A549 (cell line): ENCODE measurements at regions not wholly inside any gene's neighbourhood (a gene's known extent, or its start where the extent isn't known, plus 50 kb on each side); places are given as distances from the start of the nearest gene placed in this dataset.

ENCODE experiments used
- ATAC-seq, 2 experiments: fragments of 200-7000 bp in 1 of 2; fragments of >200 bp in 1 of 2; cut with Nextera tagmentation in 1 of 2; cut with Tn5 transposase in 1 of 2; 3 replicates each; pipeline versions ENCODE4 v1.8.0 to v1.9.1; 2018 to 2020; ENCODE audit warnings: mild to moderate bottlenecking in 1 of 2, moderate library complexity in 1 of 2
- CTCF ChIA-PET: fragments of 300-600 bp; sonication (Branson Sonifier 250); formaldehyde crosslinking; extraction: SDS; loops from one replicate; lab custom pipeline; 2021; ENCODE audit warnings: antibody characterized with exemption, inconsistent platforms; lab: Yijun Ruan, JAX
- POLR2A ChIA-PET: fragments of 350-600 bp; formaldehyde crosslinking; extraction: SDS; loops from one replicate; lab custom pipeline; 2021; ENCODE audit warnings: antibody characterized with exemption, inconsistent platforms; lab: Yijun Ruan, JAX
- DNase-seq, 2 experiments: peaks; one replicate each; pipeline versions ENCODE4 v3.0.0 to v3.0.0-alpha.2; 2011 to 2016; ENCODE audit warnings: low read depth in 1 of 2, low spot score in 1 of 2
- FAIRE-seq: peaks from 2 replicates; lab custom pipeline; 2011; peaks lifted over from hg19 to GRCh38; lab: Jason Lieb, UNC
- H3K27ac ChIP-seq, 2 experiments: fragments of >200 bp; sonication (Bioruptor Twin); formaldehyde crosslinking; 3 replicates each; pipeline ENCODE4 v1.5.1; 2016 to 2017
- H3K4me1 ChIP-seq: fragments of >200 bp; sonication (Bioruptor Twin); formaldehyde crosslinking; 3 replicates; pipeline ENCODE4 v1.6.1; 2016
- H3K4me2 ChIP-seq: fragments of >200 bp; sonication (Bioruptor Twin); formaldehyde crosslinking; 3 replicates; pipeline ENCODE4 v1.6.1; 2016
- H3K4me3 ChIP-seq: fragments of >200 bp; sonication (Bioruptor Twin); formaldehyde crosslinking; 3 replicates; pipeline ENCODE4 v1.5.1; 2016
- H3K9me3 ChIP-seq: fragments of >200 bp; sonication (Bioruptor Twin); formaldehyde crosslinking; 3 replicates; pipeline ENCODE4 v1.6.1; 2016
- EHF ChIP-seq: fragments of 250-450 bp; sonication (Bioruptor Pico); IDR thresholded peaks from 2 replicates; pipeline ENCODE4 v1.5.0; 2020; ENCODE audit warnings: mild to moderate bottlenecking
- FOXS1 ChIP-seq: fragments of 250-450 bp; sonication (Bioruptor Pico); IDR thresholded peaks from 2 replicates; pipeline ENCODE4 v1.5.0; 2020; ENCODE audit warnings: mild to moderate bottlenecking, moderate library complexity
- GATA3 ChIP-seq: IDR thresholded peaks from 2 replicates; pipeline ENCODE4 v1.6.1; 2012; ENCODE audit warnings: borderline replicate concordance
- HOXA7 ChIP-seq: fragments of 250-450 bp; sonication (Bioruptor Pico); IDR thresholded peaks from 2 replicates; pipeline ENCODE4 v1.5.0; 2020; ENCODE audit warnings: mild to moderate bottlenecking, moderate library complexity
- JUNB ChIP-seq: fragments of >200 bp; sonication (Bioruptor Twin); formaldehyde crosslinking; IDR thresholded peaks from 2 replicates; pipeline ENCODE4 v1.6.1; 2016
- KDM5A ChIP-seq: fragments of 200-600 bp; sonication (generic); IDR thresholded peaks from 2 replicates; pipeline ENCODE4 v1.6.1; 2016; ENCODE audit warnings: antibody characterized with exemption, mild to moderate bottlenecking
- MAFK ChIP-seq: fragments of 450-650 bp; IDR thresholded peaks from 2 replicates; pipeline ENCODE4 v1.6.1; 2014; ENCODE audit not compliant: partially characterized antibody
- MAZ ChIP-seq: fragments of 150-350 bp; IDR thresholded peaks from 2 replicates; pipeline ENCODE4 v1.6.1; 2014; ENCODE audit warnings: antibody characterized with exemption, low read depth, low read length, borderline replicate concordance
- POLR2A ChIP-seq: IDR thresholded peaks from 2 replicates; pipeline ENCODE4 v1.6.1; 2012; ENCODE audit warnings: mild to moderate bottlenecking, low read length
- POLR2AphosphoS2 ChIP-seq: conservative IDR thresholded peaks from 2 replicates; pipeline ENCODE4 v1.6.1; 2012; ENCODE audit warnings: low read length, improper control_type of control experiment, inconsistent platforms
- RAD21 ChIP-seq, 2 experiments: fragments of >200 bp in 1 of 2; sonication (Bioruptor Twin) in 1 of 2; formaldehyde crosslinking in 1 of 2; IDR thresholded peaks in 1 of 2; conservative IDR thresholded peaks in 1 of 2; 2 replicates in 1 of 2; 3 replicates in 1 of 2; pipeline ENCODE4 v1.6.1; 2012 to 2018; ENCODE audit warnings: inconsistent platforms in 1 of 2
- RFX5 ChIP-seq: fragments of 450-650 bp; IDR thresholded peaks from 2 replicates; pipeline ENCODE4 v1.7.1; 2014; ENCODE audit warnings: antibody characterized with exemption, mild to moderate bottlenecking, moderate library complexity
- RNF2 ChIP-seq: fragments of 200-600 bp; sonication (generic); IDR thresholded peaks from 2 replicates; pipeline ENCODE4 v1.6.1; 2016; ENCODE audit warnings: low read depth, mild to moderate bottlenecking, antibody characterized with exemption, moderate library complexity, borderline replicate concordance
- SMC3 ChIP-seq: fragments of >200 bp; sonication (Bioruptor Twin); formaldehyde crosslinking; IDR thresholded peaks from 3 replicates; pipeline ENCODE4 v1.6.1; 2018; ENCODE audit warnings: inconsistent platforms
- SREBF2 ChIP-seq: fragments of 450-650 bp; IDR thresholded peaks from 2 replicates; pipeline ENCODE4 v1.6.1; 2014; ENCODE audit warnings: mild to moderate bottlenecking, moderate library complexity
- ZC3H11A ChIP-seq: fragments of 450-650 bp; IDR thresholded peaks from 2 replicates; pipeline ENCODE4 v1.6.1; 2014; ENCODE audit warnings: antibody characterized with exemption, mild to moderate bottlenecking
- ZFP36 ChIP-seq: fragments of 450-650 bp; IDR thresholded peaks from 2 replicates; pipeline ENCODE4 v1.6.1; 2014; ENCODE audit warnings: borderline replicate concordance; ENCODE audit not compliant: partially characterized antibody
- ZNF302 ChIP-seq: fragments of 250-450 bp; sonication (Bioruptor Pico); IDR thresholded peaks from 2 replicates; pipeline ENCODE4 v1.9.0; 2021; ENCODE audit warnings: inconsistent platforms, mild to moderate bottlenecking, moderate library complexity
- WGBS: methylation state at CpG from one replicate; pipeline ENCODE4 v1.1.6; 2017; ENCODE audit errors: missing lambda C conversion rate; 5-methylcytosine and 5-hydroxymethylcytosine counted together
- TF ChIP-seq, protein P1 (sequence below): fragments of >200 bp; sonication (Bioruptor Twin); formaldehyde crosslinking; IDR thresholded peaks from 3 replicates; pipeline ENCODE4 v1.6.1; 2016
- TF ChIP-seq, protein P2 (sequence below): fragments of >200 bp; sonication (Bioruptor Twin); formaldehyde crosslinking; IDR thresholded peaks from 2 replicates; pipeline ENCODE4 v1.6.1; 2016
- TF ChIP-seq, protein P3 (sequence below): fragments of 200-600 bp; sonication (generic); IDR thresholded peaks from 2 replicates; pipeline ENCODE4 v1.6.1; 2016; ENCODE audit warnings: antibody characterized with exemption, mild to moderate bottlenecking, moderate library complexity

DNA sequence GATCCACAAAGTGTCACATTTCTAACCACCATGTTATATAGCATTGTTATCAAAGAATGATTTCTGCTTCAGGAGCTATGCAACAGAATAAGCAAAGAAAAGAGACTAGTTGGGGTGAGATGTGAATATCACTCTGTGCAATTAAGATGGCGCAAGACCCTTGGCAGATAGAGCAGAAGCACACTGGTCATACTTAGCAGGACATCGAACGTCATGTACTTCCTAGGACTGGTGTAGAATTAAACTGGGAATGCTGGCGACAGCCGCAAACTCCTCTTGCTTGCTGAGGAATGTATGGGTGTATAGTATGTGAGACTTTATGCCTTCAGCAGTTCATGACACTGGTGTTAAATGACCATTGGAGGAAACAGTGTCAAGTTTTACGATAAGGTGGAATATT lies 207.0 kb downstream of the LRRC70 start:
- WGBS = 77% methylated on average over 6 of the region's 6 CpGs
- H3K27ac ChIP-seq = no peak overlapping the region
- POLR2A ChIA-PET = no interaction called here
- CTCF ChIA-PET = no interaction called here
- DNase-seq = no peak
- no peak overlapping the region for H3K4me2 ChIP-seq
- H3K4me3 ChIP-seq = no peak overlapping the region
- no peaks in the 10 kb centered on the region for H3K9me3 ChIP-seq
- TF ChIP-seq, protein P1, sequence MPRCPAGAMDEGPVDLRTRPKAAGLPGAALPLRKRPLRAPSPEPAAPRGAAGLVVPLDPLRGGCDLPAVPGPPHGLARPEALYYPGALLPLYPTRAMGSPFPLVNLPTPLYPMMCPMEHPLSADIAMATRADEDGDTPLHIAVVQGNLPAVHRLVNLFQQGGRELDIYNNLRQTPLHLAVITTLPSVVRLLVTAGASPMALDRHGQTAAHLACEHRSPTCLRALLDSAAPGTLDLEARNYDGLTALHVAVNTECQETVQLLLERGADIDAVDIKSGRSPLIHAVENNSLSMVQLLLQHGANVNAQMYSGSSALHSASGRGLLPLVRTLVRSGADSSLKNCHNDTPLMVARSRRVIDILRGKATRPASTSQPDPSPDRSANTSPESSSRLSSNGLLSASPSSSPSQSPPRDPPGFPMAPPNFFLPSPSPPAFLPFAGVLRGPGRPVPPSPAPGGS = no peak
- TF ChIP-seq HOXA7 (CRISPR knock-in tag) (no peak), JUNB (no peak), EHF (CRISPR knock-in tag) (no peak), RFX5 (no peak), MAFK (no peak), ZC3H11A (no peak), SMC3 (no peak), GATA3 (no peak), SREBF2 (no peak), ZFP36 (no peak), POLR2A (no peak), KDM5A (no peak)
- TF ChIP-seq, protein P2, sequence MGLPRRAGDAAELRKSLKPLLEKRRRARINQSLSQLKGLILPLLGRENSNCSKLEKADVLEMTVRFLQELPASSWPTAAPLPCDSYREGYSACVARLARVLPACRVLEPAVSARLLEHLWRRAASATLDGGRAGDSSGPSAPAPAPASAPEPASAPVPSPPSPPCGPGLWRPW = no peak
- TF ChIP-seq, protein P3, sequence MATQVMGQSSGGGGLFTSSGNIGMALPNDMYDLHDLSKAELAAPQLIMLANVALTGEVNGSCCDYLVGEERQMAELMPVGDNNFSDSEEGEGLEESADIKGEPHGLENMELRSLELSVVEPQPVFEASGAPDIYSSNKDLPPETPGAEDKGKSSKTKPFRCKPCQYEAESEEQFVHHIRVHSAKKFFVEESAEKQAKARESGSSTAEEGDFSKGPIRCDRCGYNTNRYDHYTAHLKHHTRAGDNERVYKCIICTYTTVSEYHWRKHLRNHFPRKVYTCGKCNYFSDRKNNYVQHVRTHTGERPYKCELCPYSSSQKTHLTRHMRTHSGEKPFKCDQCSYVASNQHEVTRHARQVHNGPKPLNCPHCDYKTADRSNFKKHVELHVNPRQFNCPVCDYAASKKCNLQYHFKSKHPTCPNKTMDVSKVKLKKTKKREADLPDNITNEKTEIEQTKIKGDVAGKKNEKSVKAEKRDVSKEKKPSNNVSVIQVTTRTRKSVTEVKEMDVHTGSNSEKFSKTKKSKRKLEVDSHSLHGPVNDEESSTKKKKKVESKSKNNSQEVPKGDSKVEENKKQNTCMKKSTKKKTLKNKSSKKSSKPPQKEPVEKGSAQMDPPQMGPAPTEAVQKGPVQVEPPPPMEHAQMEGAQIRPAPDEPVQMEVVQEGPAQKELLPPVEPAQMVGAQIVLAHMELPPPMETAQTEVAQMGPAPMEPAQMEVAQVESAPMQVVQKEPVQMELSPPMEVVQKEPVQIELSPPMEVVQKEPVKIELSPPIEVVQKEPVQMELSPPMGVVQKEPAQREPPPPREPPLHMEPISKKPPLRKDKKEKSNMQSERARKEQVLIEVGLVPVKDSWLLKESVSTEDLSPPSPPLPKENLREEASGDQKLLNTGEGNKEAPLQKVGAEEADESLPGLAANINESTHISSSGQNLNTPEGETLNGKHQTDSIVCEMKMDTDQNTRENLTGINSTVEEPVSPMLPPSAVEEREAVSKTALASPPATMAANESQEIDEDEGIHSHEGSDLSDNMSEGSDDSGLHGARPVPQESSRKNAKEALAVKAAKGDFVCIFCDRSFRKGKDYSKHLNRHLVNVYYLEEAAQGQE = no peak
- TF ChIP-seq, all 56 proteins: peak for 0
- ATAC-seq (no peak), FAIRE-seq (no peak)
- H3K4me1 ChIP-seq = no peaks in the 10 kb centered on the region

DNA sequence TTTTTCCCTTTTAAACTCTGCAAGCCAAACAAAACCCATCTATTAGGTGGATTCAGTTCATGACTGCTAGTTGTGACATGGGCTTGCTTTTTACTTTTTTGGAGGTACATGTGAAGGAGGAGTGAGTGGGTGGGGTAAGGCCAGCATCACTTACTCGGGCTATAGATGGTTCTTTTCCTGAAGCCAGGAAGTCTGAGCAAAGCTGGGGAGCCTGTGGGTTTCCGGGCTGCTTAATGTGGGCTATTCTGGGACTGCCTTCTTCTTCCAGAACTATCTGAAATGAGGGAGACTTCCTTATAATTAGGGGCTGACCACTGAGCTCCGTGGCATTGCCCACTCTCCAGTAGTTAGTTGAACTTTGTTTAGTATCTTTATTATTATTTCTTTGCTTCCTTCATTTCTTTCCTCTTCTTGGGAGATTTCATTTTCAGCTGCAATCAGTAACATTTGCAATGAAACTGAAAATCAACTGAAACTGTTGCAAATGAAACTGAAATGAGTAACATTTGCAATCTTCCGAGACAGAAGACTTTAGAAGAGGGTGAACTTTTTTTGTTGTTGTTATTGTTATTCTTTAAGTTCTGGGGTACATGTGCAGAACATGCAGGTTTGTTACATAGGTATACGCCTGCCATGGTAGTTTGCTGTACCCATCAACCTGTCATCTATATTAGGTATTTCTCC lies 204.9 kb downstream of the LRRC70 start:
- FAIRE-seq = no peak
- POLR2A ChIA-PET = no interaction called here
- Histone ChIP-seq H3K27ac (no peak overlapping the region), H3K4me3 (no peak overlapping the region), H3K4me2 (no peak overlapping the region), H3K4me1 (no peaks in the 10 kb centered on the region), H3K9me3 (no peaks in the 10 kb centered on the region)
- no peak for ATAC-seq
- CTCF ChIA-PET = no interaction called here
- TF ChIP-seq ZNF302 (CRISPR knock-in tag) (no peak), RAD21 (conservative IDR thresholded peaks at IDR 0.05 in 1 of 2, IDR thresholded peaks at IDR 0.05 in 1 of 2) (no peak), MAFK (no peak), SMC3 (no peak), RNF2 (no peak), POLR2AphosphoS2 (no peak), HOXA7 (CRISPR knock-in tag) (no peak), FOXS1 (CRISPR knock-in tag) (no peak), MAZ (no peak)
- 40% methylated on average over 5 of the region's 5 CpGs for WGBS
- no peak for DNase-seq
